HL-60 (cell line): ENCODE measurements at regions not wholly inside any gene's neighbourhood (a gene's known extent, or its start where the extent isn't known, plus 50 kb on each side); places are given as distances from the start of the nearest gene placed in this dataset.

Experiments used
- CTCF ChIP-seq: IDR thresholded peaks from one replicate; pipeline ENCODE4 v1.5.1; 2011; ENCODE audit warnings: low read length, control low read depth, inconsistent platforms; ENCODE audit not compliant: insufficient read depth
- GABPA ChIP-seq: IDR thresholded peaks from 2 replicates; pipeline ENCODE4 v1.6.1; 2012; ENCODE audit warnings: low read depth
- POLR2AphosphoS5 ChIP-seq: IDR thresholded peaks from 2 replicates; pipeline ENCODE4 v1.6.1; 2012; ENCODE audit warnings: low read depth
- REST ChIP-seq: IDR thresholded peaks from 2 replicates; pipeline ENCODE4 v1.6.1; 2012; ENCODE audit warnings: low read depth; ENCODE audit not compliant: insufficient replicate concordance

DNA sequence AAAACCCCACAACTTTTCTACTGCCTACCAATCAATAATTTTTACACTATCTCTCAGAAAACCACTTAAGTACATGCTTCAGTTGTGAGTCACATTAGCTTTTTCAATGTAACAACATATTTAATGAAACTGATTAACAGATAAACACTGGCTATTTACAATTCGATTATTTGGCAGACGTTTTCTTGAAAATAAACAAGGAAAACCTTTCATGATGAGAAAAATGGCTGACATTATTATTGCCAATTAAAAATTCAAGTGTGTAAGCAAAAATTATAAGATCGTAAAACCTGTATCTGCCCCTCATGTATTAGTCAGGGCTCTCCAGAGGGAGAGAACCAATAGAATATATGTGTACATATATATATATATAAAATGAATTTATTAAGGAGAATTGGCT lies 1555.5 kb upstream of the IGFBP7 start:
- TF ChIP-seq CTCF (no peak), POLR2AphosphoS5 (no peak), GABPA (no peak), REST (no peak)
